ENCODE measurements at regions not wholly inside any gene's neighbourhood (a gene's known extent, or its start where the extent isn't known, plus 50 kb on each side); places are given as distances from the start of the nearest gene placed in this dataset.

GRCh38 chr3:187456250-187456649 lies 88.1 kb downstream of the RTP4 start:
- no peak overlapping the region for H3K4me3 Mint-ChIP-seq (ENCODE audit: unreplicated experiment)
- peaks cover 9% of the 10 kb centered on the region for H3K9me3 Mint-ChIP-seq (ENCODE audit: low read depth)
- no peak for TF ChIP-seq CTCF (IDR thresholded peaks at IDR 0.05)
- no peaks in the 10 kb centered on the region for H3K27me3 Mint-ChIP-seq (ENCODE audit: low read depth)
- H3K27ac Mint-ChIP-seq (ENCODE audit: unreplicated experiment), result no peak overlapping the region
- no peaks in the 10 kb centered on the region for H3K36me3 Mint-ChIP-seq (ENCODE audit: low read depth)
- no peak for DNase-seq (ENCODE audit: low spot score)
- H3K4me1 Mint-ChIP-seq (ENCODE audit: low read depth), result peaks cover 18% of the 10 kb centered on the region

GRCh38 chr3:187454085-187454815 lies 86.1 kb downstream of the RTP4 start:
- Mint-ChIP-seq H3K27ac (ENCODE audit: unreplicated experiment) (no peak overlapping the region), H3K9me3 (ENCODE audit: low read depth) (peaks cover 9% of the 10 kb centered on the region), H3K27me3 (ENCODE audit: low read depth) (no peaks in the 10 kb centered on the region), H3K4me1 (ENCODE audit: low read depth) (peaks cover 18% of the 10 kb centered on the region), H3K4me3 (ENCODE audit: unreplicated experiment) (no peak overlapping the region), H3K36me3 (ENCODE audit: low read depth) (no peaks in the 10 kb centered on the region)
- TF ChIP-seq CTCF (IDR thresholded peaks at IDR 0.05), result no peak
- no peak for DNase-seq (ENCODE audit: low spot score)

GRCh38 chr3:187450431-187451190 lies 82.4 kb downstream of the RTP4 start:
- no peak overlapping the region for H3K27ac Mint-ChIP-seq (ENCODE audit: unreplicated experiment)
- TF ChIP-seq CTCF (IDR thresholded peaks at IDR 0.05), result no peak

GRCh38 chr3:187448674-187449073 lies 80.5 kb downstream of the RTP4 start:
- TF ChIP-seq CTCF (IDR thresholded peaks at IDR 0.05), result no peak
- H3K4me3 Mint-ChIP-seq (ENCODE audit: unreplicated experiment), result no peak overlapping the region
- no peak for DNase-seq (ENCODE audit: low spot score)
- no peaks in the 10 kb centered on the region for H3K36me3 Mint-ChIP-seq (ENCODE audit: low read depth)
- H3K27me3 Mint-ChIP-seq (ENCODE audit: low read depth), result no peaks in the 10 kb centered on the region
- peaks cover 9% of the 10 kb centered on the region for H3K9me3 Mint-ChIP-seq (ENCODE audit: low read depth)
- no peaks in the 10 kb centered on the region for H3K4me1 Mint-ChIP-seq (ENCODE audit: low read depth)
- no peak overlapping the region for H3K27ac Mint-ChIP-seq (ENCODE audit: unreplicated experiment)

More at GRCh38 chr3:187450431-187451190, 82.4 kb downstream of the RTP4 start:
- Mint-ChIP-seq H3K9me3 (ENCODE audit: low read depth) (peaks cover 9% of the 10 kb centered on the region), H3K4me3 (ENCODE audit: unreplicated experiment) (no peak overlapping the region), H3K27me3 (ENCODE audit: low read depth) (no peaks in the 10 kb centered on the region), H3K36me3 (ENCODE audit: low read depth) (no peaks in the 10 kb centered on the region), H3K4me1 (ENCODE audit: low read depth) (peaks cover 6% of the 10 kb centered on the region)
- DNase-seq (ENCODE audit: low spot score), result no peak

- no peak for TF ChIP-seq CTCF (IDR thresholded peaks at IDR 0.05)
- H3K27ac Mint-ChIP-seq (ENCODE audit: unreplicated experiment), result no peak overlapping the region
- H3K9me3 Mint-ChIP-seq (ENCODE audit: low read depth), result peaks cover 7% of the 10 kb centered on the region
- no peak for DNase-seq (ENCODE audit: low spot score)
- no peak overlapping the region for H3K4me3 Mint-ChIP-seq (ENCODE audit: unreplicated experiment)
- no peaks in the 10 kb centered on the region for H3K27me3 Mint-ChIP-seq (ENCODE audit: low read depth)
- H3K36me3 Mint-ChIP-seq (ENCODE audit: low read depth), result no peaks in the 10 kb centered on the region
- H3K4me1 Mint-ChIP-seq (ENCODE audit: low read depth), result no peaks in the 10 kb centered on the region
These were observed 79.6 kb downstream of the RTP4 start for GRCh38 chr3:187447737-187448136.

Data from chondrocyte (in vitro differentiated cells).